K562 (cell line): ENCODE measurements at regions not wholly inside any gene's neighbourhood (a gene's known extent, or its start where the extent isn't known, plus 50 kb on each side); places are given as distances from the start of the nearest gene placed in this dataset.

ENCODE experiments used
- CC2D1A ChIP-seq: fragments of 450-650 bp; IDR thresholded peaks from 2 replicates; pipeline ENCODE4 v1.6.1; 2017; ENCODE audit warnings: mild to moderate bottlenecking
- CCNT2 ChIP-seq: IDR thresholded peaks from 2 replicates; pipeline ENCODE4 v1.6.1; 2011; ENCODE audit warnings: borderline replicate concordance, low read depth, mild to moderate bottlenecking, moderate library complexity, mixed read lengths, low read length; ENCODE audit not compliant: insufficient read length; ENCODE audit errors: extremely low read depth
- CHD2 ChIP-seq: IDR thresholded peaks from 2 replicates; pipeline ENCODE4 v1.6.1; 2011; ENCODE audit warnings: low read depth, low read length
- CREB1 ChIP-seq, 2 experiments: sonication (generic) in 1 of 2; formaldehyde crosslinking in 1 of 2; IDR thresholded peaks; 2 replicates each; pipeline versions ENCODE4 v1.6.1 to v1.8.0; 2012 to 2022; ENCODE audit warnings: inconsistent platforms in 1 of 2, mild to moderate bottlenecking in 1 of 2, missing genetic modification reagents in 1 of 2, moderate library complexity in 1 of 2
- POLR2AphosphoS5 ChIP-seq: IDR thresholded peaks from 2 replicates; pipeline ENCODE4 v1.6.1; 2011; ENCODE audit warnings: mild to moderate bottlenecking, low read depth, low read length, moderate library complexity; ENCODE audit not compliant: control insufficient read depth, insufficient read depth
- TAF15 ChIP-seq: fragments of 200-400 bp; formaldehyde crosslinking; IDR thresholded peaks from 2 replicates; pipeline ENCODE4 v1.6.1; 2017; ENCODE audit warnings: mild to moderate bottlenecking, low read depth, low read length, moderate library complexity
- ZC3H4 ChIP-seq: sonication (generic); formaldehyde crosslinking; IDR thresholded peaks from 2 replicates; pipeline ENCODE4 v1.9.0; 2021; ENCODE audit warnings: missing genetic modification reagents, borderline replicate concordance
- TF ChIP-seq, protein P1 (sequence below): fragments of 450-650 bp; IDR thresholded peaks from 2 replicates; pipeline ENCODE4 v1.6.1; 2016
- TF ChIP-seq, protein P2 (sequence below): sonication (generic); formaldehyde crosslinking; IDR thresholded peaks from 2 replicates; pipeline ENCODE4 v1.9.0; 2022; ENCODE audit warnings: mild to moderate bottlenecking, missing genetic modification reagents
- TF ChIP-seq, protein P3 (sequence below), 3 experiments: IDR thresholded peaks in 2 of 3; conservative IDR thresholded peaks in 1 of 3; 2 replicates each; pipeline ENCODE4 v1.5.1; 2011 to 2012; ENCODE audit warnings: low read length in 3 of 3, mild to moderate bottlenecking in 3 of 3, control low read depth in 2 of 3, improper control_type of control experiment in 1 of 3, inconsistent platforms in 1 of 3, low read depth in 1 of 3, mixed read lengths in 1 of 3, moderate library complexity in 1 of 3; ENCODE audit not compliant: insufficient read depth in 2 of 3

DNA sequence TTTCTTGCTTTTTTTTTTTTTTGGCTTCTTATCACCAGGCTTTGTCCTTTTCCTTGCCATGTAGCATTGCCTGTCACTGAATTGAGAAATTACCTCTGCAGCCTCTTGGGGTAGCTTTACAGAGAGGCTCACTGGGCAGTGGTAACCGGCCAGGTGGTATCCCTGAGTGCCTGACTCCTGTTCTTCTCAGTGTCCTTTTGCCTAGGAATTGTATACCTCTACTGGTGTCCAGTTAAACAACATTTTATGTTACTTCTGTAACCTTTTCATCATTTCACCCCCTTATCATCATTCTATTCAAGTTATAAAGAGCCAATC lies 523.9 kb downstream of the BCL11A start:
- no peak for TF ChIP-seq TAF15
- TF ChIP-seq, protein P1, sequence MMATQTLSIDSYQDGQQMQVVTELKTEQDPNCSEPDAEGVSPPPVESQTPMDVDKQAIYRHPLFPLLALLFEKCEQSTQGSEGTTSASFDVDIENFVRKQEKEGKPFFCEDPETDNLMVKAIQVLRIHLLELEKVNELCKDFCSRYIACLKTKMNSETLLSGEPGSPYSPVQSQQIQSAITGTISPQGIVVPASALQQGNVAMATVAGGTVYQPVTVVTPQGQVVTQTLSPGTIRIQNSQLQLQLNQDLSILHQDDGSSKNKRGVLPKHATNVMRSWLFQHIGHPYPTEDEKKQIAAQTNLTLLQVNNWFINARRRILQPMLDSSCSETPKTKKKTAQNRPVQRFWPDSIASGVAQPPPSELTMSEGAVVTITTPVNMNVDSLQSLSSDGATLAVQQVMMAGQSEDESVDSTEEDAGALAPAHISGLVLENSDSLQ, result no peak
- TF ChIP-seq, protein P2, sequence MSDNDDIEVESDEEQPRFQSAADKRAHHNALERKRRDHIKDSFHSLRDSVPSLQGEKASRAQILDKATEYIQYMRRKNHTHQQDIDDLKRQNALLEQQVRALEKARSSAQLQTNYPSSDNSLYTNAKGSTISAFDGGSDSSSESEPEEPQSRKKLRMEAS (CRISPR knock-in tag), result no peak
- TF ChIP-seq ZC3H4 (CRISPR knock-in tag), result no peak
- TF ChIP-seq CHD2, result no peak
- no peak for TF ChIP-seq CREB1 (IDR thresholded peaks at IDR 0.05)
- TF ChIP-seq CREB1 (CRISPR knock-in tag; IDR thresholded peaks at IDR 0.05), result no peak
- TF ChIP-seq, protein P3, sequence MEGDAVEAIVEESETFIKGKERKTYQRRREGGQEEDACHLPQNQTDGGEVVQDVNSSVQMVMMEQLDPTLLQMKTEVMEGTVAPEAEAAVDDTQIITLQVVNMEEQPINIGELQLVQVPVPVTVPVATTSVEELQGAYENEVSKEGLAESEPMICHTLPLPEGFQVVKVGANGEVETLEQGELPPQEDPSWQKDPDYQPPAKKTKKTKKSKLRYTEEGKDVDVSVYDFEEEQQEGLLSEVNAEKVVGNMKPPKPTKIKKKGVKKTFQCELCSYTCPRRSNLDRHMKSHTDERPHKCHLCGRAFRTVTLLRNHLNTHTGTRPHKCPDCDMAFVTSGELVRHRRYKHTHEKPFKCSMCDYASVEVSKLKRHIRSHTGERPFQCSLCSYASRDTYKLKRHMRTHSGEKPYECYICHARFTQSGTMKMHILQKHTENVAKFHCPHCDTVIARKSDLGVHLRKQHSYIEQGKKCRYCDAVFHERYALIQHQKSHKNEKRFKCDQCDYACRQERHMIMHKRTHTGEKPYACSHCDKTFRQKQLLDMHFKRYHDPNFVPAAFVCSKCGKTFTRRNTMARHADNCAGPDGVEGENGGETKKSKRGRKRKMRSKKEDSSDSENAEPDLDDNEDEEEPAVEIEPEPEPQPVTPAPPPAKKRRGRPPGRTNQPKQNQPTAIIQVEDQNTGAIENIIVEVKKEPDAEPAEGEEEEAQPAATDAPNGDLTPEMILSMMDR (IDR thresholded peaks at IDR 0.05 in 2 of 3, conservative IDR thresholded peaks at IDR 0.05 in 1 of 3; ENCODE audit: insufficient read depth in 2 of 3, low read depth in 1 of 3, low read length in 3 of 3), result no peak
- no peak for TF ChIP-seq CC2D1A
- no peak for TF ChIP-seq CCNT2
- no peak for TF ChIP-seq POLR2AphosphoS5
